ENCODE measurements at regions not wholly inside any gene's neighbourhood (a gene's known extent, or its start where the extent isn't known, plus 50 kb on each side); places are given as distances from the start of the nearest gene placed in this dataset.

- TF ChIP-seq POLR2A (IDR thresholded peaks at IDR 0.05) (no peak), CTCF (IDR thresholded peaks at IDR 0.05 in 4 of 5, conservative IDR thresholded peaks at IDR 0.05 in 1 of 5) (no peak)
- no peaks in the 10 kb centered on the region for H3K27me3 ChIP-seq
- no peak overlapping the region for H3K27ac ChIP-seq
- DNase-seq = no peak
- in situ Hi-C loops (cut with MboI; ENCODE audit: low sequenced_read_pairs in 4 of 4) = no loop called here
- intact Hi-C loops (cut with DNase I; ENCODE audit: low total_unique reads) = no loop called here
- ATAC-seq = no peak
- H3K4me1 ChIP-seq = no peaks in the 10 kb centered on the region
- no peak overlapping the region for H3K4me3 ChIP-seq
- no peaks in the 10 kb centered on the region for H3K36me3 ChIP-seq
- H3K9me3 ChIP-seq = no peaks in the 10 kb centered on the region
These were observed 335.2 kb upstream of the MCTP2 start for GRCh38 chr15:93895976-93896770.

DNA sequence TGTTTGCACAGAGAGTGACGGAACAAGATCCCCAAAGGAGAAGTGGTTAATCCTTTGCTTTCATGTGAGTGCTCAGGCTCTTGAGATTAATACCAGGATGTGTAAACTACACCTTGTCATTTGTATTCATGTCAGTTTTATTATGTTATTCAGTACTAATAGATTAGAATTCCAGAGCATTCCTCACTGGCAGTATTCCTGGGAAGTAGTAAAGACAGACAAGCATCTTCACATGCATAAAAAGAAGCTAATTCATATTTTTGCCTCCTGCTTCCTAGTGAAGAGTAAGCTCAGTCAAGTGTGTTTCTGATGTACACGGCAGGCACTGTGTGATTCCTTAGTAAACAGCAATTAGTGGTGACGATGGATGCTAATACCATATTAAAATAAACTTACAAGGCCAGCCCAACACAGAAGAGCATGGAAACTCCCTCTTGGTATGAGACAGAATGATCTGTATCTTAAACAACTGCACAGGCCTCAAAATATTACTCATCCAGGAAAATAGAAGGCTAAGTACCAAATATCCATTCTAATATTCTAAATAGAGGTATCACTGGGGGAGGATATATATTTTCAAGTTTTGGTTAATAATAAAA lies 336.8 kb upstream of the MCTP2 start:
- TF ChIP-seq CTCF (IDR thresholded peaks at IDR 0.05 in 4 of 5, conservative IDR thresholded peaks at IDR 0.05 in 1 of 5) (no peak), POLR2A (IDR thresholded peaks at IDR 0.05) (no peak)
- ATAC-seq (no peak), DNase-seq (no peak)
- H3K4me1 ChIP-seq = no peaks in the 10 kb centered on the region
- no peak overlapping the region for H3K27ac ChIP-seq
- intact Hi-C loops (cut with DNase I; ENCODE audit: low total_unique reads) = no loop called here
- no peaks in the 10 kb centered on the region for H3K36me3 ChIP-seq
- H3K27me3 ChIP-seq = no peaks in the 10 kb centered on the region
- no peak overlapping the region for H3K4me3 ChIP-seq
- H3K9me3 ChIP-seq = no peaks in the 10 kb centered on the region
- in situ Hi-C loops (cut with MboI; ENCODE audit: low sequenced_read_pairs in 4 of 4) = no loop called here

GRCh38 chr15:93887151-93887550 lies 344.2 kb upstream of the MCTP2 start:
- Histone ChIP-seq H3K4me1 (no peaks in the 10 kb centered on the region), H3K4me3 (no peak overlapping the region), H3K27ac (no peak overlapping the region), H3K9me3 (no peaks in the 10 kb centered on the region), H3K27me3 (no peaks in the 10 kb centered on the region), H3K36me3 (no peaks in the 10 kb centered on the region)
- in situ Hi-C loops (cut with MboI; ENCODE audit: low sequenced_read_pairs in 4 of 4) = no loop called here
- intact Hi-C loops (cut with DNase I; ENCODE audit: low total_unique reads) = no loop called here
- no peak for ATAC-seq
- no peak for TF ChIP-seq POLR2A (IDR thresholded peaks at IDR 0.05)
- no peak for TF ChIP-seq CTCF (IDR thresholded peaks at IDR 0.05 in 4 of 5, conservative IDR thresholded peaks at IDR 0.05 in 1 of 5)
- no peak for DNase-seq

- Histone ChIP-seq H3K4me1 (no peaks in the 10 kb centered on the region), H3K9me3 (no peaks in the 10 kb centered on the region), H3K27ac (no peak overlapping the region), H3K27me3 (no peaks in the 10 kb centered on the region), H3K36me3 (no peaks in the 10 kb centered on the region), H3K4me3 (no peak overlapping the region)
- DNase-seq (no peak), ATAC-seq (no peak)
- in situ Hi-C loops (cut with MboI; ENCODE audit: low sequenced_read_pairs in 4 of 4) = no loop called here
- intact Hi-C loops (cut with DNase I; ENCODE audit: low total_unique reads) = no loop called here
- no peak for TF ChIP-seq POLR2A (IDR thresholded peaks at IDR 0.05)
- no peak for TF ChIP-seq CTCF (IDR thresholded peaks at IDR 0.05 in 4 of 5, conservative IDR thresholded peaks at IDR 0.05 in 1 of 5)
These were observed 348.6 kb upstream of the MCTP2 start for GRCh38 chr15:93882779-93883178.

Measured in gastrocnemius medialis (tissue), 4 donors.